Uterus (tissue), 2 donors: ENCODE measurements at regions not wholly inside any gene's neighbourhood (a gene's known extent, or its start where the extent isn't known, plus 50 kb on each side); places are given as distances from the start of the nearest gene placed in this dataset.

Experiments
- POLR2A ChIP-seq, 2 donors: fragments of 450-650 bp; IDR thresholded peaks; one replicate each; pipeline ENCODE4 v1.6.1; 2016; ENCODE audit warnings: antibody characterized with exemption in 2 of 2, mild to moderate bottlenecking in 1 of 2, moderate library complexity in 1 of 2
- TF ChIP-seq, protein P1 (sequence below), 4 experiments: fragments of 200-600 bp in 2 of 4; fragments of 450-650 bp in 2 of 4; sonication (generic) in 2 of 4; IDR thresholded peaks; one replicate each; pipeline ENCODE4 v1.5.1; 2016 to 2019; ENCODE audit warnings: antibody characterized with exemption in 4 of 4, mild to moderate bottlenecking in 2 of 4, moderate library complexity in 1 of 4

DNA sequence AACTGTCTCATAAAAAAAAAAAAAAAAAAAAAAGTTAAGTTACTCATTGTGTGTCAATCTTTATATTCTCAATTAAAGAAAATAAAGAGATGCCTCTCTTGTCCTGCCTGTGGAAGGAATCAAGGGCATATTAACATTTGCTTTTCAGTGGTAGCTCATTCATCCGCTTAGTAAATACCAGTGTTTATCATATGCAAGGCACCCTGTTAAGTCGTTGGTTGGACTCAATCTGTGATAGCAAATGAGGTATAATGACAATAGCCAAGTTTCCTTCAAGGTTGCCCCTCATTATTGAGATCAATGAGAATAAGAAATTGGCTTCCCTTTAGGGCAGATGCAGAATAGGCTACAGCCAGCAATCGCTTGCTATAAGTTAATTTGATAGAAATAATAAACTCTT, 812.7 kb upstream of the COBL start:
- TF ChIP-seq, protein P1, sequence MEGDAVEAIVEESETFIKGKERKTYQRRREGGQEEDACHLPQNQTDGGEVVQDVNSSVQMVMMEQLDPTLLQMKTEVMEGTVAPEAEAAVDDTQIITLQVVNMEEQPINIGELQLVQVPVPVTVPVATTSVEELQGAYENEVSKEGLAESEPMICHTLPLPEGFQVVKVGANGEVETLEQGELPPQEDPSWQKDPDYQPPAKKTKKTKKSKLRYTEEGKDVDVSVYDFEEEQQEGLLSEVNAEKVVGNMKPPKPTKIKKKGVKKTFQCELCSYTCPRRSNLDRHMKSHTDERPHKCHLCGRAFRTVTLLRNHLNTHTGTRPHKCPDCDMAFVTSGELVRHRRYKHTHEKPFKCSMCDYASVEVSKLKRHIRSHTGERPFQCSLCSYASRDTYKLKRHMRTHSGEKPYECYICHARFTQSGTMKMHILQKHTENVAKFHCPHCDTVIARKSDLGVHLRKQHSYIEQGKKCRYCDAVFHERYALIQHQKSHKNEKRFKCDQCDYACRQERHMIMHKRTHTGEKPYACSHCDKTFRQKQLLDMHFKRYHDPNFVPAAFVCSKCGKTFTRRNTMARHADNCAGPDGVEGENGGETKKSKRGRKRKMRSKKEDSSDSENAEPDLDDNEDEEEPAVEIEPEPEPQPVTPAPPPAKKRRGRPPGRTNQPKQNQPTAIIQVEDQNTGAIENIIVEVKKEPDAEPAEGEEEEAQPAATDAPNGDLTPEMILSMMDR (IDR thresholded peaks at IDR 0.05): no peak
- no peak for TF ChIP-seq POLR2A (IDR thresholded peaks at IDR 0.05)
